ENCODE measurements at regions not wholly inside any gene's neighbourhood (a gene's known extent, or its start where the extent isn't known, plus 50 kb on each side); places are given as distances from the start of the nearest gene placed in this dataset.

DNA sequence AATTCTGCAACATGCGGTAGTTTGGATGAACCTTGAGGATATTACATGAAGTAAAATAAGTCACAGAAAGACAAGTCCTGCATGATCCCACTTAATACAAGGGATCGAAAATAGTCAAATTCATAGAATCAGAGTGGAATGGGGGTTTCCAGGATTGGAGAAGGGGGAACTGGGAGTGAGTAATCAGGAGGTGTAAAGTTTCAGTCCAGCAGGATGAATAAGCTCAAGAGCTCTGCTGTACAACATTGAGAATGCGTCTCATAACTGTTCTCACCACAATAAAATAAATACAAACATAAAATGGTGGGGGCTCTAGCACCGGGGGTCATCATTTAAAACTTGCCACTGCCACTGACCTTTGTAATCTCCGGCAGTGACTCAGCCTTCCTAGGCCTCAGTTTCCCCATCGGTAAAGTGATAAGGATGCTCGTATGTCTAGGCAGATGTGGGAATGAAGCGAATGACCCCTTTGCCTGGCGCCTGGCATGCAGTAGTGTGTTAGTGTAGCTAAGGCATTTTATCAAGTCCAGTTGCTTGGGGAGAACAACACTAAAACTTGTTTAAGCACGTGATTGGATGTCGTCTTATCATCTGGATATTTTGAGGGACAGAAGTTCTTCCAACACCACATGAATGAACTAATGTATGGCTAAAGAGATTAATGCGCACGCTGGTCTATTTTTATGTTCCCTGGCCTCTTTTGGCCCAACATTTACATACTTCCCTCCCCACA lies 421.1 kb downstream of the QKI start:
- no peak for DNase-seq (ENCODE audit: low spot score)

DNA sequence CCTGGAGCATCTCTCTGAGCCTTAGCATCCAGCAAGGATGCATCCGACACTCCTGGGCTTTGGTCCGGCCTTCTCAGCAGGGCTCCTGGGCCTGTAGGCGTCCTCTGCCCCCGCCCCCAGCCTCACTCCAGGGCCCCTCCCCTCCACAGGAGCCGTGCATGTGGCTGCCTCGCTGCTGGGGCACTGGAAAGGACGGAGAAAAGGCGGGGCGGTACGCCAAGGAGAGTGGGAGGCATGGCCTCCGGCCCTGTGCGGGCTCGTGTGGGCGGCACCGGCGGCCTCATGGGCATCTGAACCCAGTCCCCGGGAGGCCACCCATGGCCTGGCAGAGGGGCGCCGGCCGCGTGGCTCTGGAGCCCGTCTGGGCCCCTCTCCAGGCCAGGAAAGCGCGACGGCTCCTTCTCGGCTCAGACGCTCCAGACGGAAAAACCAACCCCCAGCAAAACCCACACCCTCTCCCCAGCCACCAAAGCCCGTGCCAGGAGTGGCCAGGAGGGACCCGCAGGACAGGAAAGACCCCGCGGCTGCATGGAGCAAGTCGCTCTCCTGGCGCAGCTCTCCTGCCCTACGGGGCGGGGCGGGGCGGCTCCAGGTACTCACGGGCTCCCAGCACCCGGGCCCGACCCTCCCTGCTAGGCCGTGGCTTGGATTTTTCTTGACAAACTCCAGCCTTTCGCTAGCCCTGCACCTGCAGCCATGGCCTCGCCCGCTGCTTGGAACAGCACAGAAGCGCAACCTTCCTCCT lies 419.9 kb downstream of the QKI start:
- no peak for DNase-seq (ENCODE audit: low spot score)

DNA sequence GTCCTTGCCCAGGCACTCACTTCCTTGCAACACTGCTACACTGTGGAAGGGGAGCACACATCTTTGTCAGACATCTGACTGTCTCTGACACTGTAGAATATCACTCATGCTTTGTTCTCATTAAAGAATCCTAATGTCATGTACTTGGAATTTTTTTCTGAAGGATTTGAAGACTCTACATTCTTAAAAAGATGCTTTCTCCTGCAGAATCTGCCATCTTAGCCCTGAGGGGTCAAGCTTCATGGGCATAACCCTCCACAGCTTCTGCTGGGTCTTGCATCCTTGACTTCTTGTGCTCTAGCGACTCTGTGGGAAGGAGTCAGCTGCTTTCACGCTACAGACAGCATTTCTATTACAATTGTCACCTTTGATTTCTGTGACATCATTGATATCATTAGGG lies 417.2 kb downstream of the QKI start:
- no peak for DNase-seq (ENCODE audit: low spot score)

DNA sequence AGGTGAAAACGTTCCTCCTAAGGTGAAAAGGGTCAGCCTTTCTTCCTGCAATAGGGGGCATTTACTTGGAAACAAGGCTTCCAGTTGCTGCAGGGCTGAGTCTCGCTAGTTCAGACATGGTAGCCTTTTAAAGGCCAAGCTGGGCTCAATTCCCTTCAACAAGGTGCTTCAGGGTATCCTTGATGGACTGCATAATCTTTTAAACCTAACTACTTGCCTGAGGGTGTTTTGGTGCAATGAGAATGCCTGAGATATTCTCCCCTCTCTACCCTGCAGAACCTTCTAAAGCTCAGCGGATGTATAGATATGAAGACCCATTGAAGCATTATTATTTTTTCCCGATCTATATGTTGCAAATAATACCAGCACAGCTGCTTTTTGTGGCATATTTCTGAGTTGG lies 416.1 kb downstream of the QKI start:
- DNase-seq (ENCODE audit: low spot score) = no peak

DNA sequence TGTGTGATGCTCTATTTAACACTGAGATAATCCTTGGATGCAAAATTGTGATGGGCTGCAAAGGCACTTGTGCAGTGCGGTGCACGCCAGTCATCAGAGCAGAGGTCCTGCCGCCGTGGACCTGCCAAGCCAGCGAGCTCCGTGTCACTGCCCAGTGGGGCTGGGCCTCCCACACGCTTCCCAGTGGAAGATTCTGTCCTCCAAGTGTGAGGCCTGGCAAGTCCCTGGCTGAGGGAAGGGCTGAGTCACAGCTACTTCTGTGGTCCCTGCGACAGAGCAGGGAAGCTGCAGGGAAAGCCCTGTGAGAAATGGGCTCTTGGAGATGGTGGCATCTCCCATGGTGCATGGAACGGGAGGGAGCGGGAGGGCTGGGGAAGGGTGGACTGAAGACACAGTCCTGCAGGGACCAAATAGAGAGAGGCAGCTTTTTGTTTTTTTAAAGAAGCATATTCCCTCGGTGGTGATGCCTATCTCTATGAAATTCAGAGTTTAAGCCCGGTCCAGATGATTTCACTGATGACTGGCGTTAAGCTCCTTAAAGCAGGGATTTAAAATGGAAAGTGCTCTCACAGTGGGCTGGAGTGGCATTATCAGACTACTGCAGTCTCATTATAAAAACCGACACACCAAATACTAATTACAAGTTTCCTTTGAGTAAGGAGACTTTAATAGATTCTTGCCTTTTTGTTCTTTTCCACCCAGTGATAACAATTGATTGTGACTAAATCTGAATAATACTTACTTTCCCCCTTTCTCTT lies 413.7 kb downstream of the QKI start:
- DNase-seq (ENCODE audit: low spot score) = no peak

DNA sequence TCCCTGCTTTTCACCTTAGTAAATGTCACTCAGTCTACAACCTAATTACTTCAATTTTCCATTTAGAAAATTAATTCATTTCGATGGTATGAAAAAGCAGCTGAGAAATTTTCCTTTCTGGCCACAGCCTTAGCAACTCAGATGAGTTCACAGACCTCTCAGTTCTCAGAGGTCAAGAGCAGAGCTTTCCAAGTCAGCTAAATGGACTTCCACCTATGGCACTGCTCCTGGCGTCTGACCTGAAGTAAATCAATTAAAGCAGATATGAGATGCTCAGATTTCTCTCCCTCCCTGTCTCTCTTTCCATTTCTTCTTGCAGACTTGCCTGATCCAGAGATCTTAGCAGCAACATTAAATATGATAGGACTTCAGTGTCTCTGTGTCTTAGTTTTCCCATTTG lies 412.6 kb downstream of the QKI start:
- DNase-seq (ENCODE audit: low spot score) = no peak

DNA sequence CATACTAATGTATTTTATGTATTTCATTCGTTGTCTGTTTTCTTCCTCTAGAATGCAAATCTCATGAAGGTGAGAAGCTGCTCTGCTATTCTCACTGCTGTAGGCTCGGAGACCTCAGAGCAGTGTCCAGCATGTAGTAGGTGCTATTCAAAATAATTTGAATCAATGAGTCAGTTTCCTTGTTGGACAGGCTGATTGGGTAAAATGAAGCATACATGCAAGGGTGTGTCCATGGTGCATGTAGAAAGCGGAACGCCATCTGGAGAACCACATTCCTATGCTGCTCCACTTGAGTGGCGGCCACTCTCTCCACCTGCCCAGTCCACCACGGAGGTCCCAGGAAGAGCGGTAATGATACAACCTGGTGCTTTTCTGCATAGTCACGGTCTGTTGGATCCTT lies 412.1 kb downstream of the QKI start:
- DNase-seq (ENCODE audit: low spot score) = no peak

DNA sequence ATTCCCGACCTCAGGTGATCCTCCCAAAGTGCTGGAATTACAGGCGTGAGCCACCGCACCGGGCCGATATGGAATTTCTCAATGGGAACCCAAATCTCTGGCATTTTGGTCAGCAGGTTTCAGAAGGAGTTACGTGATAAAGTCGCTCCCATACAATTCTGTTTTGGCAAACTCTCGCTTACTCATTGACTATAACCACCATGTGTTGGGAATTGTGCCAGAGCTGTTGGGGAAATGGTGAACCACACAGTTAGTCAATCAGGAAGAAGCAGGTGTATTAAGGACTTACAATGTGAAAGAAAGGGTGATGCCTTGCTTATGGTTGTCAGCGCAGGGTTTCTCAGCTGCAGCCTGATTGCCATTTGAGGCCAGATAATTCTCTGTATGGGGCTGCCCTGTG lies 410.5 kb downstream of the QKI start:
- DNase-seq (ENCODE audit: low spot score) = no peak

DNA sequence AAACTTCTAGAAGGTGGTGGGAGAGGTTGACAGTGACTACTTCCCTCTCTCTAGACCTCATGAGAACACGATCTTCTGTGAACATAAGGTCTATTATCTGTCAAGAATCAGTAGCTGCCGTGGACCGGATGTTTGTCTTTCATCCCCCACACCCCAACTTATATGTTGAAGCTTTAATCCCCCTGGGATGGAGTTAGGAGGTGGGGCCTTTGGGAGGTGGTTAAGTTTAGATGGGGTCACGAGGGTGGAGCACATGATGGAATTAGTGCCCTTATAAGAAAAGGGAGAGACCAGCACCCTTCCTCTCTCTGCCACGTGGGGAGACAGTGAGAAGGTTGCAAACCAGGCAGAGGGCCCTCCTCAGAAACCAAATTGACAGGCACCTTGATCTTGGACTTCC lies 409.1 kb downstream of the QKI start:
- no peak for DNase-seq (ENCODE audit: low spot score)

DNA sequence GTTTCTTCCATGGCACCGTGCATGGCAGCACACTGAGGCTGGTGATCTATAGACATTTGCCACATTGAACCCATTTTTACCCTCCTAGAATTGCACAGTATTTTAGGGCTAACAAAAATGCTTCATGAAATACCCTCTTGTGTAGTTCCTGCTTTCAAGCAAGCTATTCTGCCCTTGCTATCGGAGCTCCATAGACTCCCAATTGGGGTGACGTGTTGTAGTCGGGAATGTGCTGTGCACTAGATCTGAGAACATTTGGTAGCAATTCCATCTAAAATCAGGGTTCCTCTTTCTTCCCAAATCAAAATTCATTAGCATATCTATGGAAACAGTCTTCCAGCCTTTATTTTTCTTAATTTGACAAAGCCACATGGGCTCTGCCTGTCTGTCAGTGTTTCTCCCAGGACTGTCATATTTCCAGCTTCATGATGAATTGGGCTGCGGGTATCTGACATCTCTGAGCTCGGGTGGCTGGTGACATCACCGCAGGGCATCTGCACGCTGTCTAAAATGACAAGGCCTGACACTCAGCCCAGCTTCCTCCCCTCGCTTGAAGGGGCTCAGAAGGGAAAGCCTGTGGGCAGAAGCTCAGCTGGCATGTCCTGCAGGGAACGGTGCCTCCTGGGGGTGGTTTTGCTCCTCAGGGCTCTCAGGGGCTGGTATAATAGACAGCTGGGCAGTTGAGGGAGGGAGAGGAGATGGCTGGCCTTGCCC lies 406.4 kb downstream of the QKI start:
- no peak for DNase-seq (ENCODE audit: low spot score)

DNA sequence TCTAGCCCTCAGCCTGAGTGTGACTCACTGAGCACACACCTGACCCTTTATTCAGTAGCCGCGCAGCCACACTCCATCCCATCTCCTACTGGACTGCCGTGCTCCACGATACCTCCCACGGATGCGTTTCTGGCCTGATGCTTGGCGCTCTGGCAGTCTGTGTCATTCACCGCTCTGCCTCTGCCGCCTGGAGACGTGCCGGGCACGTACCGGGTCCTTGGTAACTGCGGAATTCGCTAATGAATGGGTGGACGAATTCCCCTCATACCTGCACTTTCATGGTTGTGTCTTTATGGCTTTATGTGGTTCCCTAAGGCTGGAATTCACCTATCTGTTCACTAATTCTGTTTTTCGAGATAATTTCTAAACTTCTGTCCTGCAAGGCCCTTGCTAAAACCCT lies 405.7 kb downstream of the QKI start:
- no peak for DNase-seq (ENCODE audit: low spot score)

DNA sequence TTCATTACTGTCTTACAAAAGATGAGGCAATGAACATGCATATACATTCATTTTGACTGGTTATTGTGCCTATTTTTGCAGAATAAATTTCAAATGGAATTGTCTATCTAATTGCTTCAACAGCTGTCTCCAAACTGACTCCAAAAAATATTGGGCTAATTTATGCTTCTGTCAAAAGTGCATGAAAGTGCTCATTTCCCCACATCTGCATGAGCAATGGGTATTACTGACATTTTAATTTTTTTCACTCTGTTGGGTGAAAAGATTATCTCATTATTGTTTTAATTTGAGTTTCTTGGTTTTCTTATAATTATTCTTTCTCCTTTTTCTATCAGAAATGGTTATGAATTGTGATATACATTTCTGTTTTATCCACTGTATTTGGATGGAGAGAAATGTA lies 404.2 kb downstream of the QKI start:
- DNase-seq (ENCODE audit: low spot score) = no peak

DNA sequence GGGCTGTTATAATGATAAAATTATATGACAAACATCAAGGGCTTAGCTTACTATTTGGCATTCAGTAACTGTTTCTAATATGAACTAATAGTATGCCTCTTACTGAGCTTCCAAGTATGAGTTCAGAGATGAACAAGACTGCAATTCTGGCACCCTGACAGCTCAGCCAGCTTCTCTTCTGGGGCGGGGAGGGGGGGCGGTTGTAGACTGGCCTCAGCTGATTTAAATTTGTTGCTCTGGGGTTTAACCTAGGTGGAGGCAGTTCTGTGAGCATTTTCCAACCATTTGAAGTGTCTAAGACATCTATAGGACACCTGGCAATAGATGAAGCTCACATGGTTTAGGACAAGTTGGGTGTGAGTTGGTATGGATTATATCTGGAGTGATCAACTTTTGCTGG lies 401.9 kb downstream of the QKI start:
- no peak for DNase-seq (ENCODE audit: low spot score)

DNA sequence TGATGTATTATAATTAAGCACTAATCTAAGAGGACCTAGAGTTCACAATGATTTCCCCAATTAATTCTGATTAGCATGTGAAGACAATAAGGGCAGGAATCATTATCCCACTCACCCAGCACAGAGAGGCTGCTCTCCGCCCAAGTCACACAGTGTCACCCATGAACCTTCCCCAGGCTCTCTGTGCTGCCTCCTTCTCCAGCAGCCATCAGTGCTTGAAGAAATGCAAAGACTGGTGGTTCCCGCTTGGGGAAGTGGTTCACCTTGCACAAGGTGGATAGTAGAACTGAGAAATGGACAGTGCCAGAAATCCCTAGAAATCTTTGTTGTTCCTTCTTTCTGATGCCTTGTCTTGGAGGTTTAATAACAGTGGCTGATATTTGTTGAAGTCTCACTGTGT lies 401.3 kb downstream of the QKI start:
- no peak for DNase-seq (ENCODE audit: low spot score)

DNA sequence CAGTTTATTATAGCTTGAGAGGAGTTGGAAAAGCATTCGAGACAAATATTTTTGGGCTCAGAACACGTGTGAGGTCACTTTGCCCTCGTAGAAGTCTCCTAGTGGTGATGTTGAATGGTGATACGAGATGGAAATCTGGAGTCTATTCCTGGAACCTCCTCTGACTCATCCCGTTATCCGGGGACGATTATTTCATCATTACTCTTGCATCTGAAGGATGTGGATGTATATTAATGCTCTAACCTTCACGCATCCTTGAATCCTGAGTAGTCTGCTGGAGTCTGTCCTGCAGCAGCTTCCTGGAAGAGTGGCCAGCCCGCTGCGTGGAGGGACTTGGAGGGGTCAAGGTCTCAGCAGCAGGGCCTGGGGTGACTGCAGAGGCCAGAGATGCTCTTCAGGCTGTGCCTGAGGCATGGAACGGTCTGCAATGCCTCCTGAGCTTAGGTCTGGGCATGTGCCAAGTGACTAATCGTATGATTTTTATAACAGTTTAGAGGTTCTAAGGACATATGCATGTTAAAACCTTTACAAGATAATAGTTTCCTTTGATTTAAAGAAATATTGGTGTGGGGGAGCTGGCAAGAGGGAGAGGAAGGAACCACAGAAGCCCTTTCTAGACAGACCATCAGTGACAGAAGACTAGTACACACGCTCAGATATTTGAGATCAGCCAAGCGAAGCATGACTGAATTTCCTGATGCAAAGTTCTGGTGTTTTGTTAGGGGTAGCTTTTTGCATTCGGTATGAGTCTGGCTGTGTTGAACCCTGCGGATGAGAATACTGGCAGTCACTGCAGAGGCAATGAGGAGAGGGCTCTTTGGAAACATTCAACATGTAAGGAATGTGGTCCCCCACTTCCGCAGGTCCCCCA lies 400.2 kb downstream of the QKI start:
- DNase-seq (ENCODE audit: low spot score) = no peak

DNA sequence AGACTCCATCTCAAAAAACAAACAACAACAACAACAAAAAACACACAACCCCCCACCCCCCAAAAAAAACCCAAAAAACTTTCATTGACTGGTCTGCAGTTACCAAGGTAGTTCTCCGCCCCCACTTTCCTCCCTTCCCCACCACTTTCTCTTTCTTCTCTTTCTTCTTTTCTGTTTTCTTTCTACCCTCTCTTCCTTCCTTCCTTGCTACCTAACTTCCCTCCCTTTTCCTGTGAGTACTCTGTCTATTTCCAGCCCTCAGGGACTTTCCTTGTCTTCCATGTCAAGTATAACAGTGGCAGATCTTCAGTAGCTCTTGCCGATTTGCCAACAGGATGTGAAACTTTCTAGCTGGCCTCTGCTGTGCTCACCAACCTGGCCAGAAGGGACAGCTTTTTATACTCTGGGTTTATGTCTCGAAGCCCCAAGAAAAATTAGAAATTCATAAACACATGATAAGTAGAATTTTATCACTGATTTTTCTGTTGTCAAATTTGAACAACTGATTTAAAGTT lies 399.5 kb downstream of the QKI start:
- DNase-seq (ENCODE audit: low spot score) = no peak

DNA sequence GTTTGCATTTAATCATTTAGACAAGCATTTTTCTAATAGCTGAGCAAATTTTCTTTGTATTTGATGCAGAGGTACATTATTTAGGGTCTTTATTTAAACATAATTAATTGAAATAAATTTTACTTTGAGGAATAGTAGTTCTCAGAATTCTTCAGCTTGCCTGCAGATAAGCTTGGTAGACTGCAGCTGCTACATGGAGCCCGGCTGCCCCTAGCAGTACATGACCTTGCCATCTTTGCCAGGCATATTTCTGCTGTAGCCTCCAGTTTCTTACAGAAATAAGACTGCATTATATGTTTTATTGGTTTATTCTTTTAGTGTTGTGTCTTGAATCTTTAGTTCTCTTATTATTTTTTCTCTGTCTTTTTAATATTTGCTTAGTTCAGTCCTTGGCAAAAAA lies 396.8 kb downstream of the QKI start:
- no peak for DNase-seq (ENCODE audit: low spot score)

DNA sequence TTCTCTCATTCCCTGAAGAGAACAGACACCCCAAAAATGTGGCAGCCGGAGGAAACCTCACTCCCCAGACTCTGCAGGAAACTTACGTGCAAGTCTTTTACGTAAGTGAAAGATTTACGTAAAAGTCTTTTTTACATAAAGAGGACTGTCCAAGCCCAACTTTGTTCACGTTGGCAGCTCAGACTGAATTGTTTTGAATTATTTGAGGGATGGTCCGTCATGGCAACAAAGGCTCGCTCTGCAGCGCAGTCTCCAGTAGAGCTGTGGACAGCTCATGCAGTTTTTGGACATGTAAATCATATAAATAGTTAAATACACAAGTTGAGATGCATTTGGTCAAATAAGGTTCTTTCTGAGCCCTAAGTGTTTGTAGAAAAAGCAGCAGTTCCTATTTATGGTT lies 394.8 kb downstream of the QKI start:
- no peak for DNase-seq (ENCODE audit: low spot score)

DNA sequence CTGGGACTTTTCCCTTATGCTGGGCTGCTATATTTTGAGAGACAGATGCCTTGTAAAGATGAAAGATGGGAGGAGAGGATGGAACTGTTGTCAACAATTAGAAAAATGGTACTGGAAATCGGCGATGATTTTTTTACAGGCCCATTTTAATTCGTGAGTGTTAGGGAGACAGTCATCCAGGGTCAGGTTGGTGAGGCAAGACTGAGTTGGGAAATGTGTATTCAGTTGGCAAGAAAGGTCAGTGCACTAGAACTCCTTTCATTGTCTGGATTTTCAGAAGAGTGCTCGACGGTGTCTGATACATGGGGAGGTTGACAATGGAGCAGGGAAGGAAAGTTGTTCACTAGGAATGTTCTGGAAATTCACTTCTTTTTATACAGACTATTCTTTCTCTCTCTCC lies 394.4 kb downstream of the QKI start:
- DNase-seq (ENCODE audit: low spot score) = no peak

DNA sequence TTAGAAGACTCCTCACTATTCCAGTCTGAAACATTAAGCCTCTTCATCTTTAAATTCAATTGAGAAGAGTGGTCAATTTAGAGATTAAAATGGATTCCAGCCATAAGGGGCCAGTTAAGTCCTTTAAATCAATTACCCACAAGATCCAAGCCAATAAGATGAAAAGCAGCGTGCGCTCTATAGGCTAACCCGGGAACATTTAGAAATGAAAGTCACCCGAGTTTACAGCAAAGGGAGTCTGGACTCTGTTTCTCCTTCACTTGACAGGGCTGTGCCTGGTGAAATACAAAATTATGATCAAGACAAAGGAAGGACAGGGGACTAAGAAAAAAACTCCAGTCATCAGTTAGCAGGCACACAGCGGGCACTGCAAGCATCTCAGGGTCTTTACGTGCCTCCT lies 393.7 kb downstream of the QKI start:
- DNase-seq (ENCODE audit: low spot score) = no peak

DNA sequence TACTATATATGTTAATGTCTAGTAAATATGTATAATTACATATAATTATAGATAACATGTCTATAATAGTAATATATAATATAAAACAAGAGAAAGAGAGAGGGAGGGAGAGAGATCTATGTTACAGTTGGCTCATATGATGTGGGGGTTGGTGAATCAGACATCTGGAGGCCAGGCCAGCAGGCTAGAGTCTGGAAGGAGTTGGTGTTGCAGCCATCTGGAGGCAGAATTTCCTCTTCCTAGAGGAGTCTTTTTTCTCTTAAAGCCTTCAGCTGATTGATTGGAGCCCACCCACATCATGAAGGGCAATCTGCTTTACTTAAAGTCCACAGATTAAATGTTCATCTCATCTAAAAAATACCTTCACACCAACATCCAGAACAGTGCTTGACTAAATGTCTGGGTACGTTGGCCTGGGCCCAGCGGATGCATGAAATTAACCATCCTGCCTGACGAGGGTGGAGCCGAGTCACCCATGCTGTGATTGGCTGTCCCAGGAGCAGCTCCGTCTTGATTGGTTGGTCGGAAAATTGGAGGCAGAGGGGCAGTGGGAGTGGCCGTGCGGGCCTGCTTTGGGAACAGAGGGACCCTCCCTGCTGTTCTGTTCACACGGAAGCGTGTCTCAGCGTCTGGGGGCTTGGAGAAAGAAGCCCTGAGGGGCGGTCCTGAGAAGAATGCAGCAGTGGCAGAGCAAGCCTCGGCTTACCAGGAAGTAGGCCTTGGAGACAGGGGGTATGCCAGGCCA lies 392.4 kb downstream of the QKI start:
- DNase-seq (ENCODE audit: low spot score) = no peak
